ENCODE measurements at regions not wholly inside any gene's neighbourhood (a gene's known extent, or its start where the extent isn't known, plus 50 kb on each side); places are given as distances from the start of the nearest gene placed in this dataset.

DNA sequence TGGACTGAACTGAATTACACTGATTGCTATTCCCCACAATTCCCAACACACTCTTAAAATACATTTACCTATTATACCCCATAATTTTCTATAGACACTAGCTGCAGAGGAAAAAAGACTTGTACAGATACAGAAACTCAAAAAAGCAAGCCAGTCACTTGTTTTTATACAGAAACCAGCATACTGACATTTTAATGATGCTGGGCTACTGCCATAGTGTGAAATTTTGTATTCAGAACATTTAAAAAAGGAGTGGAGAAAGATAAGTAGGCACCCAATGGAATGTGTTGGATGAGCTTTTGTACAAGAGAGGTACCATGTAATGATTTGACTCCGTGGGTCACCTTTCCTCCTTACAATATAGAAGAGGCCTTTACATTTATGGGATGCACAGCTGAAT is 740.1 kb downstream of the PLCL1 start:
- TF ChIP-seq, protein P1, sequence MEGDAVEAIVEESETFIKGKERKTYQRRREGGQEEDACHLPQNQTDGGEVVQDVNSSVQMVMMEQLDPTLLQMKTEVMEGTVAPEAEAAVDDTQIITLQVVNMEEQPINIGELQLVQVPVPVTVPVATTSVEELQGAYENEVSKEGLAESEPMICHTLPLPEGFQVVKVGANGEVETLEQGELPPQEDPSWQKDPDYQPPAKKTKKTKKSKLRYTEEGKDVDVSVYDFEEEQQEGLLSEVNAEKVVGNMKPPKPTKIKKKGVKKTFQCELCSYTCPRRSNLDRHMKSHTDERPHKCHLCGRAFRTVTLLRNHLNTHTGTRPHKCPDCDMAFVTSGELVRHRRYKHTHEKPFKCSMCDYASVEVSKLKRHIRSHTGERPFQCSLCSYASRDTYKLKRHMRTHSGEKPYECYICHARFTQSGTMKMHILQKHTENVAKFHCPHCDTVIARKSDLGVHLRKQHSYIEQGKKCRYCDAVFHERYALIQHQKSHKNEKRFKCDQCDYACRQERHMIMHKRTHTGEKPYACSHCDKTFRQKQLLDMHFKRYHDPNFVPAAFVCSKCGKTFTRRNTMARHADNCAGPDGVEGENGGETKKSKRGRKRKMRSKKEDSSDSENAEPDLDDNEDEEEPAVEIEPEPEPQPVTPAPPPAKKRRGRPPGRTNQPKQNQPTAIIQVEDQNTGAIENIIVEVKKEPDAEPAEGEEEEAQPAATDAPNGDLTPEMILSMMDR (IDR thresholded peaks at IDR 0.05; ENCODE audit: low read depth, low read length) = no peak
- Histone ChIP-seq H3K4me1 (ENCODE audit: low read depth) (no peaks in the 10 kb centered on the region), H3K9me3 (ENCODE audit: low read depth) (no peaks in the 10 kb centered on the region), H3K27me3 (peaks cover 8% of the 10 kb centered on the region), H3K4me3 (no peak overlapping the region), H3K36me3 (no peaks in the 10 kb centered on the region), H3K27ac (no peak overlapping the region)
- no peak for DNase-seq (ENCODE audit: low read depth in 1 of 2, low spot score in 1 of 2)

DNA sequence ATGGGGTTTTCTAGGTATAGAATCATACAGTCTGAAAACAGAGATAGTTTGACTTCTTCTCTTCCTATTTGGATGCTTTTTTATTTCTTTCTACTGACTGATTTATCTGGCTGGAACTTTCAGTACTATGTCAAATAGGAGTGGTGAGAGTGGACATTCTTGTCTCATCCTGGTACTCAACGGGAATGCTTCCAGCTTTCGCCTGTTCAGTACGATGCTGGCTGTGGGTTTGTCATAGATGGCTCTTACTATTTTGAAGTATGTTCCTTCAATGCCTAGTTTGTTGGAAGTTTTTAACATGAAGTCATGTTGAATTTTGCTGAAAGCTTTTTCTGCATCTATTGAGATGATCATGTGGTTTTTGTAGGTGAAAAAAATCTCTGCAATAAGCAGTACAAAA is 730.4 kb downstream of the PLCL1 start:
- DNase-seq (ENCODE audit: low read depth in 1 of 2, low spot score in 1 of 2) = no peak
- Histone ChIP-seq H3K9me3 (ENCODE audit: low read depth) (no peaks in the 10 kb centered on the region), H3K4me1 (ENCODE audit: low read depth) (no peaks in the 10 kb centered on the region), H3K36me3 (no peaks in the 10 kb centered on the region), H3K4me3 (no peak overlapping the region), H3K27me3 (no peaks in the 10 kb centered on the region), H3K27ac (no peak overlapping the region)
- TF ChIP-seq, protein P1 (IDR thresholded peaks at IDR 0.05; ENCODE audit: low read depth, low read length) = no peak

DNA sequence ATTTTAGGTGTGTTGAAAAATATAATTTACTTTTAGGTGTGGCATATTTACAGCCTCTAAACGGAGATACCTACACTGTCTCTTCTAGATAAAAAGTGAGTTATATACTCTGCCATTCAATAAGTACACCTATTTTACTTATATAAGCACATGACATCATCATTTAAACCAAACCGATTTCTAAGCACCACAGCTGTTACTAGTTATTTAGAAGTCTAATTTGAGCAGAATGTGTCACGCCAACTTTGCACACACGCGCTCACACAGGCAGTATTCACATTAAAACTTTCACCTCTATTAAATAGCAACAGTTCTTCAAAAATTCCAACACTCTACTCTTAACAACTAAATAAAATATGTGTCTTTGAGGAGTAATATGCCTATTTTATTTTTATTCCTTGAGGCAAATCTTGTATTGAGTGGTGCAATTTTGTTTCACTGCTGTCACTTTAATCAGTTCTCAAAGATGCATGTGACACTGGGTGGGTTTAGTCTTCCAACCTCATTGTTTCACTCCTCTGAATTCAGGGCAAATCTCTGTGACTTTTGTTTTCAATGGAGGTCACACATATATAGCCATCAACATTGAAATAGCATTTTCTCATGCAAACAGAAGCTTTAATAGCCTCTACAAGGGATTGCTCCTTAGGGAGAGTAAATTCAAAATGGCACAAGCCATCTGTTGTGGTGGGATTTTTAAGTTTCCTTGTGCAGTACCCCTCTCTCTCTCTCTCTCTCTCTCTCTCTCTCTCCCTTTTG is 721.0 kb downstream of the PLCL1 start:
- Histone ChIP-seq H3K36me3 (no peaks in the 10 kb centered on the region), H3K27me3 (no peaks in the 10 kb centered on the region), H3K4me3 (no peak overlapping the region), H3K27ac (no peak overlapping the region), H3K4me1 (ENCODE audit: low read depth) (no peaks in the 10 kb centered on the region), H3K9me3 (ENCODE audit: low read depth) (no peaks in the 10 kb centered on the region)
- TF ChIP-seq, protein P1 (IDR thresholded peaks at IDR 0.05; ENCODE audit: low read depth, low read length) = no peak
- no peak for DNase-seq (ENCODE audit: low read depth in 1 of 2, low spot score in 1 of 2)

DNA sequence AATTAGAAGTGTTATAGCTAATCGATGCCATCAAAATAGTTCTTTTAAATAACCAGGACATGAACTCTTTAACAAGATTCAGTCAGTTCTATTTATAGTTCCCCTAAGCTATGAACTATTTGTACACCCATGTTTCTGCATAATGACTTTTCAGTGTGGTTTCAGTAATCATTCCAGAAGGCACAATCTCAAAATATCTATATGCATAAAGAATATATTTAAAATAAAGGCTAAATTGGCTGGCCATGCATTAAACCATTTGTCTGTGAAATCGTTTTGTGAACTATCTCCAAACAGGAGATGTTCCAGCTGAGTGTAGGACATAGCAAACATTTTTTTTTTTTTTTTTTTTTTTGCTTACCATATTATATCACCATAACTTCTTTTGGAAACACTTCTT is 719.3 kb downstream of the PLCL1 start:
- no peak overlapping the region for H3K27ac ChIP-seq
- no peaks in the 10 kb centered on the region for H3K9me3 ChIP-seq (ENCODE audit: low read depth)
- H3K4me3 ChIP-seq = no peak overlapping the region
- H3K27me3 ChIP-seq = no peaks in the 10 kb centered on the region
- no peaks in the 10 kb centered on the region for H3K4me1 ChIP-seq (ENCODE audit: low read depth)
- TF ChIP-seq, protein P1 (IDR thresholded peaks at IDR 0.05; ENCODE audit: low read depth, low read length) = no peak
- no peaks in the 10 kb centered on the region for H3K36me3 ChIP-seq
- DNase-seq (ENCODE audit: low read depth in 1 of 2, low spot score in 1 of 2) = no peak

DNA sequence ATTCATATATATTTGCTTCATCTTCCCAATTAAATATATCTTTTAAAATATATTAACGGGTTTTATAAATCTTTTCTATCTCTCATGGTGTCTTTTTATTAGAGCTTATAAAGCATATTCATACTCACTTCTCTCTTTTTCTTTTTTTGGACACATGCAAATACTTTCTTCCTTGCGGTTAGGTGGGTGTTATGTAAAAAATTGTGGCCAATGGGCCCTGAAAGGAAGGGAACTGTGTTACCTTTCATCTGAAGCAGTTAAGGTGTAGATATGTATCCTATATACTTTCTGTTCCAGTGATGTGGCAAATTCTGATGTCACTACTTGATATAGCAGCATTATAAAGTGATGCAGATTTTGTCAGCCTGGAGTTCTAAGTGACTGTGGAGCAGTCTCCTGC is 714.5 kb downstream of the PLCL1 start:
- H3K36me3 ChIP-seq = no peaks in the 10 kb centered on the region
- no peaks in the 10 kb centered on the region for H3K4me1 ChIP-seq (ENCODE audit: low read depth)
- H3K27ac ChIP-seq = no peak overlapping the region
- no peak overlapping the region for H3K4me3 ChIP-seq
- no peaks in the 10 kb centered on the region for H3K27me3 ChIP-seq
- no peaks in the 10 kb centered on the region for H3K9me3 ChIP-seq (ENCODE audit: low read depth)
- no peak for DNase-seq (ENCODE audit: low read depth in 1 of 2, low spot score in 1 of 2)
- TF ChIP-seq, protein P1 (IDR thresholded peaks at IDR 0.05; ENCODE audit: low read depth, low read length) = no peak

Data from cardiac muscle cell (in vitro differentiated cells and primary cell).